ENCODE measurements at regions not wholly inside any gene's neighbourhood (a gene's known extent, or its start where the extent isn't known, plus 50 kb on each side); places are given as distances from the start of the nearest gene placed in this dataset.

GRCh38 chr5:60280943-60281342, 387.4 kb upstream of the PDE4D start:
- TF ChIP-seq EZH2 (IDR thresholded peaks at IDR 0.05; ENCODE audit: insufficient read depth, low read length) = no peak
- TF ChIP-seq, protein P1, sequence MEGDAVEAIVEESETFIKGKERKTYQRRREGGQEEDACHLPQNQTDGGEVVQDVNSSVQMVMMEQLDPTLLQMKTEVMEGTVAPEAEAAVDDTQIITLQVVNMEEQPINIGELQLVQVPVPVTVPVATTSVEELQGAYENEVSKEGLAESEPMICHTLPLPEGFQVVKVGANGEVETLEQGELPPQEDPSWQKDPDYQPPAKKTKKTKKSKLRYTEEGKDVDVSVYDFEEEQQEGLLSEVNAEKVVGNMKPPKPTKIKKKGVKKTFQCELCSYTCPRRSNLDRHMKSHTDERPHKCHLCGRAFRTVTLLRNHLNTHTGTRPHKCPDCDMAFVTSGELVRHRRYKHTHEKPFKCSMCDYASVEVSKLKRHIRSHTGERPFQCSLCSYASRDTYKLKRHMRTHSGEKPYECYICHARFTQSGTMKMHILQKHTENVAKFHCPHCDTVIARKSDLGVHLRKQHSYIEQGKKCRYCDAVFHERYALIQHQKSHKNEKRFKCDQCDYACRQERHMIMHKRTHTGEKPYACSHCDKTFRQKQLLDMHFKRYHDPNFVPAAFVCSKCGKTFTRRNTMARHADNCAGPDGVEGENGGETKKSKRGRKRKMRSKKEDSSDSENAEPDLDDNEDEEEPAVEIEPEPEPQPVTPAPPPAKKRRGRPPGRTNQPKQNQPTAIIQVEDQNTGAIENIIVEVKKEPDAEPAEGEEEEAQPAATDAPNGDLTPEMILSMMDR (IDR thresholded peaks at IDR 0.05; ENCODE audit: insufficient read depth, low read depth, low read length) = no peak
- FAIRE-seq = no peak
- no peaks in the 10 kb centered on the region for H3K79me2 ChIP-seq (ENCODE audit: insufficient read depth, low read length)
- no peaks in the 10 kb centered on the region for H3K9me3 ChIP-seq (ENCODE audit: insufficient read depth, low read depth, low read length)
- Mint-ChIP-seq H3K27me3 (ENCODE audit: low read depth, unreplicated experiment) (no peaks in the 10 kb centered on the region), H3K9me3 (ENCODE audit: unreplicated experiment) (no peaks in the 10 kb centered on the region), H3K4me3 (ENCODE audit: unreplicated experiment) (no peak overlapping the region), H3K4me1 (ENCODE audit: low read depth, unreplicated experiment) (no peaks in the 10 kb centered on the region), H3K27ac (ENCODE audit: unreplicated experiment) (no peak overlapping the region), H3K36me3 (ENCODE audit: low read depth, unreplicated experiment) (no peaks in the 10 kb centered on the region)
- no peaks in the 10 kb centered on the region for H3K4me1 ChIP-seq (ENCODE audit: insufficient read depth, low read length)
- H3K9ac ChIP-seq (ENCODE audit: low read length) = no peak overlapping the region
- H3K27ac ChIP-seq (ENCODE audit: low read depth, low read length) = no peak overlapping the region
- no peaks in the 10 kb centered on the region for H3K36me3 ChIP-seq (ENCODE audit: insufficient read depth, low read length)
- H2AFZ ChIP-seq (ENCODE audit: low read depth, low read length) = no peak overlapping the region
- no peak overlapping the region for H3K4me2 ChIP-seq (ENCODE audit: low read length)
- no peak for DNase-seq (ENCODE audit: low read depth)
- H3K27me3 ChIP-seq (ENCODE audit: insufficient read depth, low read length) = no peaks in the 10 kb centered on the region
- H4K20me1 ChIP-seq (ENCODE audit: insufficient read depth, low read length) = no peaks in the 10 kb centered on the region
- no peak overlapping the region for H3K4me3 ChIP-seq (ENCODE audit: insufficient read depth, low read depth, low read length)

GRCh38 chr5:60277941-60278340, 384.4 kb upstream of the PDE4D start:
- H3K27me3 ChIP-seq (ENCODE audit: insufficient read depth, low read length) = no peaks in the 10 kb centered on the region
- no peak overlapping the region for H3K4me2 ChIP-seq (ENCODE audit: low read length)
- Mint-ChIP-seq H3K9me3 (ENCODE audit: unreplicated experiment) (no peaks in the 10 kb centered on the region), H3K27me3 (ENCODE audit: low read depth, unreplicated experiment) (no peaks in the 10 kb centered on the region), H3K4me3 (ENCODE audit: unreplicated experiment) (no peak overlapping the region), H3K4me1 (ENCODE audit: low read depth, unreplicated experiment) (no peaks in the 10 kb centered on the region), H3K27ac (ENCODE audit: unreplicated experiment) (no peak overlapping the region), H3K36me3 (ENCODE audit: low read depth, unreplicated experiment) (no peaks in the 10 kb centered on the region)
- no peaks in the 10 kb centered on the region for H3K36me3 ChIP-seq (ENCODE audit: insufficient read depth, low read length)
- DNase-seq (ENCODE audit: low read depth) = no peak
- H3K4me3 ChIP-seq (ENCODE audit: insufficient read depth, low read depth, low read length) = no peak overlapping the region
- H3K79me2 ChIP-seq (ENCODE audit: insufficient read depth, low read length) = no peaks in the 10 kb centered on the region
- no peak overlapping the region for H2AFZ ChIP-seq (ENCODE audit: low read depth, low read length)
- no peak overlapping the region for H3K27ac ChIP-seq (ENCODE audit: low read depth, low read length)
- no peak overlapping the region for H3K9ac ChIP-seq (ENCODE audit: low read length)
- TF ChIP-seq EZH2 (IDR thresholded peaks at IDR 0.05; ENCODE audit: insufficient read depth, low read length) = no peak
- TF ChIP-seq, protein P1 (IDR thresholded peaks at IDR 0.05; ENCODE audit: insufficient read depth, low read depth, low read length) = no peak
- H4K20me1 ChIP-seq (ENCODE audit: insufficient read depth, low read length) = no peaks in the 10 kb centered on the region
- H3K4me1 ChIP-seq (ENCODE audit: insufficient read depth, low read length) = no peaks in the 10 kb centered on the region
- no peak for FAIRE-seq
- no peaks in the 10 kb centered on the region for H3K9me3 ChIP-seq (ENCODE audit: insufficient read depth, low read depth, low read length)

DNA sequence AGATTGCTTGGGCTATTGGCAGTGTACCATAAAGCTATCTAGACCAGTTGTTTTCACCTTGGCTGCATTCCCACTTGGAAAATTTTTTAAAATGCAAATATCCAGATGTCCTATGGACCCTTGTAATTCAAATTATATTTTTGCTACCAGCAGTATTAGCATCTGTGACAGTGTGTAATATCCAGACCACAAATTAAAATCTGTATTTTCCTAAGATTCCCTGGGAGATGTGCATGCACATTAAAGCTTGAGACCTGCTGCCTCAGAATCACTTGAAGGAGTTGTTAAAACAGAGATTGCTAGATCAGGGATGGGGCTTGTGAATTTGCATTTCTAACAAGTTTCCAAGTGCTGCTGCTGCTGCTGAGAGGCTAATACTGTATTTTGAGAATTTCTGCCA, 381.2 kb upstream of the PDE4D start:
- Mint-ChIP-seq H3K9me3 (ENCODE audit: unreplicated experiment) (no peaks in the 10 kb centered on the region), H3K27ac (ENCODE audit: unreplicated experiment) (no peak overlapping the region), H3K27me3 (ENCODE audit: low read depth, unreplicated experiment) (no peaks in the 10 kb centered on the region), H3K36me3 (ENCODE audit: low read depth, unreplicated experiment) (no peaks in the 10 kb centered on the region), H3K4me3 (ENCODE audit: unreplicated experiment) (no peak overlapping the region), H3K4me1 (ENCODE audit: low read depth, unreplicated experiment) (no peaks in the 10 kb centered on the region)
- no peaks in the 10 kb centered on the region for H3K36me3 ChIP-seq (ENCODE audit: insufficient read depth, low read length)
- no peak overlapping the region for H3K9ac ChIP-seq (ENCODE audit: low read length)
- H3K27me3 ChIP-seq (ENCODE audit: insufficient read depth, low read length) = no peaks in the 10 kb centered on the region
- no peak for TF ChIP-seq EZH2 (IDR thresholded peaks at IDR 0.05; ENCODE audit: insufficient read depth, low read length)
- TF ChIP-seq, protein P1 (IDR thresholded peaks at IDR 0.05; ENCODE audit: insufficient read depth, low read depth, low read length) = no peak
- H3K79me2 ChIP-seq (ENCODE audit: insufficient read depth, low read length) = no peaks in the 10 kb centered on the region
- H4K20me1 ChIP-seq (ENCODE audit: insufficient read depth, low read length) = no peaks in the 10 kb centered on the region
- H3K9me3 ChIP-seq (ENCODE audit: insufficient read depth, low read depth, low read length) = no peaks in the 10 kb centered on the region
- FAIRE-seq (no peak), DNase-seq (ENCODE audit: low read depth) (no peak)
- H3K27ac ChIP-seq (ENCODE audit: low read depth, low read length) = no peak overlapping the region
- no peak overlapping the region for H3K4me2 ChIP-seq (ENCODE audit: low read length)
- H2AFZ ChIP-seq (ENCODE audit: low read depth, low read length) = no peak overlapping the region
- H3K4me3 ChIP-seq (ENCODE audit: insufficient read depth, low read depth, low read length) = no peak overlapping the region
- no peaks in the 10 kb centered on the region for H3K4me1 ChIP-seq (ENCODE audit: insufficient read depth, low read length)
